ENCODE measurements at regions not wholly inside any gene's neighbourhood (a gene's known extent, or its start where the extent isn't known, plus 50 kb on each side); places are given as distances from the start of the nearest gene placed in this dataset.

- TF ChIP-seq ZHX2 (IDR thresholded peaks at IDR 0.05; ENCODE audit: low read depth) (no peak), ZHX2 (CRISPR knock-in tag; IDR thresholded peaks at IDR 0.05; ENCODE audit: borderline replicate concordance) (no peak), PHB2 (IDR thresholded peaks at IDR 0.05; ENCODE audit: partially characterized antibody) (no peak), ZNF598 (CRISPR knock-in tag; IDR thresholded peaks at IDR 0.05; ENCODE audit: borderline replicate concordance) (no peak), THAP9 (CRISPR knock-in tag; IDR thresholded peaks at IDR 0.05; ENCODE audit: borderline replicate concordance) (no peak), FOXC1 (CRISPR knock-in tag; IDR thresholded peaks at IDR 0.05; ENCODE audit: borderline replicate concordance) (no peak), TSC22D2 (CRISPR knock-in tag; IDR thresholded peaks at IDR 0.05; ENCODE audit: borderline replicate concordance) (no peak), ZSCAN31 (CRISPR knock-in tag; IDR thresholded peaks at IDR 0.05; ENCODE audit: low read depth) (no peak), NR2F6 (IDR thresholded peaks at IDR 0.05) (peak; percentile 41), NR2F6 (CRISPR knock-in tag; IDR thresholded peaks at IDR 0.05) (no peak; the same call in 1 of the 2 replicates), PATZ1 (CRISPR knock-in tag; IDR thresholded peaks at IDR 0.05) (peak; percentile 37; the same call in 1 of the 2 replicates), TAF15 (IDR thresholded peaks at IDR 0.05; ENCODE audit: low read depth, low read length, poor library complexity, severe bottlenecking) (no peak), YEATS2 (CRISPR knock-in tag; IDR thresholded peaks at IDR 0.05; ENCODE audit: borderline replicate concordance) (no peak), ARID2 (CRISPR knock-in tag; IDR thresholded peaks at IDR 0.05; ENCODE audit: borderline replicate concordance) (no peak), THRA (CRISPR knock-in tag; IDR thresholded peaks at IDR 0.05; ENCODE audit: borderline replicate concordance) (0 out of 2 replicates have a peak, but pooled peaks have one; percentile 49), ARHGAP35 (CRISPR knock-in tag; IDR thresholded peaks at IDR 0.05; ENCODE audit: borderline replicate concordance) (no peak), NR2F2 (IDR thresholded peaks at IDR 0.05; ENCODE audit: borderline replicate concordance, low read depth) (peak; percentile 14; the same call in 1 of the 2 replicates), MED8 (CRISPR knock-in tag; IDR thresholded peaks at IDR 0.05; ENCODE audit: insufficient replicate concordance) (no peak)
These were observed 55.1 kb upstream of the MAP4K3 start (continued) for GRCh38 chr2:39492095-39492590.
